ENCODE measurements at regions not wholly inside any gene's neighbourhood (a gene's known extent, or its start where the extent isn't known, plus 50 kb on each side); places are given as distances from the start of the nearest gene placed in this dataset.

GRCh38 chr10:62733654-62734293 lies 70.7 kb upstream of the ADO start:
- TF ChIP-seq EZH2phosphoT487 (IDR thresholded peaks at IDR 0.05; ENCODE audit: borderline replicate concordance, low read length) = no peak
- TF ChIP-seq CTCF (conservative IDR thresholded peaks at IDR 0.05; ENCODE audit: low read depth, low read length) = no peak
